ENCODE measurements at regions not wholly inside any gene's neighbourhood (a gene's known extent, or its start where the extent isn't known, plus 50 kb on each side); places are given as distances from the start of the nearest gene placed in this dataset.

DNA sequence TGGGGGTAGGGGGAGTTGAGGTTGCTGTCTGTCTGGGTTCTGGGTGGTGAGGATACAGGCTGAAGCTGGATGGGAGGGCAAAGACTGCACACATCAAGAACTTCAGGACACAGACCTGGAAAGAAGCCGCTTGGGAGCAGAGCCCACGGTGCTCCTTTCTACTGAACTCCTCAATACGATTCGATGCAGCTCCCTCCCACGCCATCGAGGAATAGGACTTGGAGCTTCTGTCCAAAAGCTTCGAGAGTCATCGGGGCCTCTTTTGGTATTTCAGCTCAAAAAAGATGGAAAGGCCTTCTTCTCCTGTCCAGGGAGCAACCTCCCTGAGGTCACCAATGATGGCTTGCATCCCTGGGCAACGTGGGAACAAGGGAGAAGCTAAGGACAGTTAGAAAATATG, 407.1 kb upstream of the MGMT start:
- TF ChIP-seq POLR2AphosphoS5 (IDR thresholded peaks at IDR 0.05; ENCODE audit: low read depth, low read length), result no peak
- TF ChIP-seq, protein P1, sequence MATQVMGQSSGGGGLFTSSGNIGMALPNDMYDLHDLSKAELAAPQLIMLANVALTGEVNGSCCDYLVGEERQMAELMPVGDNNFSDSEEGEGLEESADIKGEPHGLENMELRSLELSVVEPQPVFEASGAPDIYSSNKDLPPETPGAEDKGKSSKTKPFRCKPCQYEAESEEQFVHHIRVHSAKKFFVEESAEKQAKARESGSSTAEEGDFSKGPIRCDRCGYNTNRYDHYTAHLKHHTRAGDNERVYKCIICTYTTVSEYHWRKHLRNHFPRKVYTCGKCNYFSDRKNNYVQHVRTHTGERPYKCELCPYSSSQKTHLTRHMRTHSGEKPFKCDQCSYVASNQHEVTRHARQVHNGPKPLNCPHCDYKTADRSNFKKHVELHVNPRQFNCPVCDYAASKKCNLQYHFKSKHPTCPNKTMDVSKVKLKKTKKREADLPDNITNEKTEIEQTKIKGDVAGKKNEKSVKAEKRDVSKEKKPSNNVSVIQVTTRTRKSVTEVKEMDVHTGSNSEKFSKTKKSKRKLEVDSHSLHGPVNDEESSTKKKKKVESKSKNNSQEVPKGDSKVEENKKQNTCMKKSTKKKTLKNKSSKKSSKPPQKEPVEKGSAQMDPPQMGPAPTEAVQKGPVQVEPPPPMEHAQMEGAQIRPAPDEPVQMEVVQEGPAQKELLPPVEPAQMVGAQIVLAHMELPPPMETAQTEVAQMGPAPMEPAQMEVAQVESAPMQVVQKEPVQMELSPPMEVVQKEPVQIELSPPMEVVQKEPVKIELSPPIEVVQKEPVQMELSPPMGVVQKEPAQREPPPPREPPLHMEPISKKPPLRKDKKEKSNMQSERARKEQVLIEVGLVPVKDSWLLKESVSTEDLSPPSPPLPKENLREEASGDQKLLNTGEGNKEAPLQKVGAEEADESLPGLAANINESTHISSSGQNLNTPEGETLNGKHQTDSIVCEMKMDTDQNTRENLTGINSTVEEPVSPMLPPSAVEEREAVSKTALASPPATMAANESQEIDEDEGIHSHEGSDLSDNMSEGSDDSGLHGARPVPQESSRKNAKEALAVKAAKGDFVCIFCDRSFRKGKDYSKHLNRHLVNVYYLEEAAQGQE (IDR thresholded peaks at IDR 0.05; ENCODE audit: insufficient read depth in 1 of 2, low read depth in 2 of 2, low read length in 2 of 2), result no peak

Data from PFSK-1 (cell line).